Activated CD4-positive, CD25-positive, alpha-beta regulatory T cell treated with anti-CD3 and anti-CD28 coated beads, Interleukin-2, amount 50 U/mL, for 16 hours (primary cell): ENCODE measurements at regions not wholly inside any gene's neighbourhood (a gene's known extent, or its start where the extent isn't known, plus 50 kb on each side); places are given as distances from the start of the nearest gene placed in this dataset.

Experiments used
- DNase-seq: peaks from one replicate; pipeline ENCODE4 v3.0.0-alpha.2; 2020; ENCODE audit warnings: low read depth, low spot score

- no peak for DNase-seq
Observed at GRCh38 chr12:126492181-126492580, 1426.9 kb downstream of the AACS start.

GRCh38 chr12:126493366-126494108 lies 1428.3 kb downstream of the AACS start:
- DNase-seq = no peak

DNA sequence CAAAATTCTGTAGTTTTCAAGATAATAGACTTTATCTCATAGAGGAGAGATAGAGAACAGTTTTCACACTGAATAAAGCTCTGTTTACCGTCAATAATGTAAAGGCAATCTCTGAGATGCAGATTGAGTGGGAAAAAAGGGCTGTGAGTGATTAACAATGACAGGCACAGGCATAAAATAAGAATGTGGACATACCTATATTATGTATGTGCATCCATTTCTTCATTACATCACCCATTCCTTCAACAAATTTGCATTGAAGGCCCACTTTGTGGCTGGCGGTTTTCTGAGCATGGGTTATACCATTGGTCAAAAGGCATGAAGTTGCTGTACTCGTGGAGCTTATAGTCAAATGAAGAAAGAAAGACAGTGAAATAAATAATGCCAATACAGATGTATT lies 1431.0 kb downstream of the AACS start:
- DNase-seq = no peak

- no peak for DNase-seq
Observed at GRCh38 chr12:126506426-126507182, 1441.4 kb downstream of the AACS start.

- DNase-seq = no peak
Observed at GRCh38 chr12:126507231-126507630, 1442.0 kb downstream of the AACS start.

- no peak for DNase-seq
Observed at GRCh38 chr12:126509572-126509971, 1444.3 kb downstream of the AACS start.

DNA sequence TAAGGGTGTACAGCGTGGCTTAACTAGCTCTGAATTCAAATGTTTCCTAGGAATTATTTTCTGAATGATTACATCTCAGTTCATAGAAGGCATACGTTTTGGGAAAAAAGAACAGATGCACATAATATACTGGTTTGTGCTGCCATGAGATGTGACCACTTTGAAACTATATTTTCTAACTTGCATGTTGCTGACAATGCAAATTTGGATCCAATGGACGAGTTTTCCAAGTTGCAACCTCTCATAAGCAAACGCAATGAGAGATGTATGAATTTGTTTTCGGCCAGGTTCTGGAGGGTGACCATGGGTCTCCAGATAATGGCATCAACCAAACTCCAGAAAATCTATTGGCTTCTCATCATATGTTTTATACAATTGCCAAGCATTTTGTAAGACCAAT lies 1445.4 kb downstream of the AACS start:
- DNase-seq = no peak

- DNase-seq = no peak
Observed at GRCh38 chr12:126512916-126513913, 1448.0 kb downstream of the AACS start.

- no peak for DNase-seq
Observed at GRCh38 chr12:126518596-126519200, 1453.5 kb downstream of the AACS start.

DNA sequence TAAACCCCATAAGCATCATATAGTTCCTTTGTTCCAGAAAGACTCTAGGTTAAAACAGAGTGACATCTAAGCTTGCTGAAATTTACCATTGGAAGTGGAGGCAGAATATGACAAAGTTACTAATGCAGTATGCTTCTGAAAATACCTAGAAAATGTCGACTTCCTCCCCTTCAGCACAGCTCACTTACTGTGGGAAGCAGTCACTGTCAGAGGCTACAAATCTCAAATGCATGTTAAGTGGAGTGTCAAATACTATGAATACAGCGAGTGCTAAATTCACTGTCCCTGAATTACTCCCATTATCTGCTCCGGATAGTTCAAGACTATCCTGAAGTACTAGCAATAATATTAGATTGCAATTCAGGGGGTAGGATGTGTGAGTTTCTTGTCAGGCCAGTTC lies 1454.6 kb downstream of the AACS start:
- DNase-seq = no peak

GRCh38 chr12:126523891-126524290 lies 1458.7 kb downstream of the AACS start:
- no peak for DNase-seq

DNA sequence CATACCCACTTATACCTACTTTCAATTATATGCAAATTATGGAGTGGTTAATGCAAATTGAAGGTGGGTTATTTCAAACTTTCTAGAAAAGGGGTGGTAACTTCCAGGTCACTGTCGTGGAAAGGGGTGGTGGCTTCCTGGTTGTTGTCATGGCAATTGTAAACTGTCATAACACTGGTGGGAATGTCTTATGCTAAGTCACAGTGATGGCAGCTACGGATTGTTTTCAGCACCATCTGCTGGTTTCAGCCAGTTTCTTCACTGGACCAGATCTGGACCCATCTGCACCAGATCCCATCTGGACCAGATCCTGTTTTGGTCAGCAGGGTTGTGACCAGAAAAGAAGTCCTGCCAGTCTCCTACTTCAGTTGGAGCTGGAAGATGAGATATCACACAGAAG lies 1469.3 kb downstream of the AACS start:
- no peak for DNase-seq

DNA sequence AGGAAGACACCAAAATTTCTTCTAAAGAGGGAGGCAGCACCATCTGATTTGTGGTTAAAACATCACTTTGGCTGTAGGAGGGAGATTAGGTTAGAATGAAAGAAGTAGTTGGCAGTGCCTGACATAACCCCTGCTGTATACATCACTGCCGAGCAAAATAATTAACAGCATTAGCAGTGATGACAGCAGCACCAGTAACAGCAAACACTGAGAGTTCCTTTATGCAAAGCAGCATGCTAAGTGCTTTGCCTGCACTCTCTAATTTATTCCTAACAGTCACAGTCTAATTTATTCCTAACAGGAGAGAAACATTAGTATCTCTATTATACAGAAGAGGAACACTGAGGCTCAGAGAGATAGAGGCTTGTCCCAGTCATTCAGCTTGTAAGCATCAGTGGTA lies 1469.7 kb downstream of the AACS start:
- no peak for DNase-seq

DNA sequence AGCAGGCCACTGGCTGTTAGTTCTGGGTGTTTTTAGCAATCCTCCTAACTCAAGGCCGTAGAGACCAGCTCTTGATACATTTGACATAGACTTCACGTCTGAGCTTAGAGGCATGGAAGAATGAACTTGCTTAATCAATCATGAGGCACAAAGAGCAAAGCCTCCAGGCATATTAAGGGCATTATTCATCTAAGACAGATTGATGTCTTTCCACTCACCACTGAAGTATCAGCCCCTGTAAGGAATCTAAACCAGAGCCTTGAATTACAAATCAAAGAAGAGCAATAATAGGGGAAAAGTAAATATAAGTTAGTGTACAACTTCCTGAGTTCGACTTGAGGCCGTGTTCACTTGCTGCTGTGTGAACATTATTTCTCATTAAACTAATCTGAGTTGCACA lies 1470.7 kb downstream of the AACS start:
- no peak for DNase-seq

- DNase-seq = no peak
Observed at GRCh38 chr12:126537961-126538530, 1472.8 kb downstream of the AACS start.

GRCh38 chr12:126538888-126539287 lies 1473.7 kb downstream of the AACS start:
- DNase-seq = no peak

GRCh38 chr12:126545411-126545810 lies 1480.2 kb downstream of the AACS start:
- DNase-seq = no peak

DNA sequence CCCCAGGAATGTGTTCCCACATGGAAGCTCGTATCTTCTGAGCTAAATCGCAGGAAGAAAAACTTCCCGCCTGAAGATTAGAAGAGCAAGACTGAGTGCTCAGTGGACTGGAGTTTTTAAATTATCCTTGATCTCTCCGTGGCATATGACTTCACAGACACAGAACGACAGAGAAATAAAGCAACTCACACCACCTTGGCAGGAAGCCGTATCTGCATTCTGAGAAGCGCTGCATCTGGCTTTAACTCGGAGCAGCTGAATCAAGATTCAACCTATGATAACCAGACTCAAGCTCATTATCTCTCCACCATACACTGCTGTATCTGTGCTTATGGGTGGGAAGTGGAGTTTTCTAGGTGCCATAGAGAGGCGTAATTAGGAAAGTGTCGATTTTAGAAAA lies 1482.7 kb downstream of the AACS start:
- DNase-seq = no peak

GRCh38 chr12:126551869-126552268 lies 1486.6 kb downstream of the AACS start:
- DNase-seq = no peak

GRCh38 chr12:126554625-126555024 lies 1489.4 kb downstream of the AACS start:
- DNase-seq = no peak

GRCh38 chr12:126557659-126558058 lies 1492.4 kb downstream of the AACS start:
- no peak for DNase-seq
